HG03457 (cell line): ENCODE measurements at regions not wholly inside any gene's neighbourhood (a gene's known extent, or its start where the extent isn't known, plus 50 kb on each side); places are given as distances from the start of the nearest gene placed in this dataset.
"Not testable (repeated sequence)": the region's sequence is repeated elsewhere in the genome, so short reads cannot be mapped to it uniquely, and the experiment has no call there.

Experiments used
- ATAC-seq: cut with Tn5 transposase; IDR thresholded peaks from one replicate; pipeline ENCODE4 v1.9.1; 2021; ENCODE audit warnings: moderate number of reproducible peaks; ENCODE audit not compliant: unreplicated experiment

DNA sequence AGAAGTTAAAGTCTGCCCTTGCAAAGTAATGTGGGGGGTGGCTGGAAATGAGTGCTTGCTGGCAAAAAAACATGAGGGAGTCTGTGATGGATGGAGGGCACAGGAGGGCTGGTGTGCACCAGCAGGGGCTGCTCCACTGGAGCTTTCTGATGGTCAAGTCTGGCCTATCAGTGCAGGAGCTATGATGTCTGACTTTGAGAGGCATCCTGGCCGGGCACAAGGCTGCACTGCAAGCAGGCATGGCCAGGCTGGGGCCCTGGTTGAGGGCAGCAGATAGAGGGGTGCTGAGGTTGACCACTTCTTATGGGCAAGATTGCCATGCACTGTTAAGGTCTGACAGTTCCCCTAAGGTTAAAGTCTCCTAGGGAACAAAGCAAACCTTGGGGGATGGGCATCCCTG, 1140.2 kb downstream of the FAM133A start:
- ATAC-seq = no peak

DNA sequence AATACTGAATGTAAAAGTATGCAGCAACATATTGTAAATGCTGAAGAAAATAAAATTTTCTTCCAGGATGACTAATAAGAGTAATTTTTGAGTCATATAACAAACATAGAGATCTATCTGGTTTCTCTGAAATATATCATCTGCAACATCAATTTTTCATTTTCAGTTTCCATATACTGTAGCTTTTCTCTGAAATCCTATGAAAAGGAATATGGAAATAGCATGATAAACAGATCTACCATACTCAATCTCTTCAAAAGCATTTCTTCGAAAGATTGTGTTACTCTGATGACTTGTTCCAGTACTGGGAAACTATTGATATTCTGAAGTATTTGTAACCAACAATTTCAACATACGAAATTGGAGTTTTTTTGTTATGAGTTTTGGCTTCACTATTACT, 1156.7 kb downstream of the FAM133A start:
- no peak for ATAC-seq

DNA sequence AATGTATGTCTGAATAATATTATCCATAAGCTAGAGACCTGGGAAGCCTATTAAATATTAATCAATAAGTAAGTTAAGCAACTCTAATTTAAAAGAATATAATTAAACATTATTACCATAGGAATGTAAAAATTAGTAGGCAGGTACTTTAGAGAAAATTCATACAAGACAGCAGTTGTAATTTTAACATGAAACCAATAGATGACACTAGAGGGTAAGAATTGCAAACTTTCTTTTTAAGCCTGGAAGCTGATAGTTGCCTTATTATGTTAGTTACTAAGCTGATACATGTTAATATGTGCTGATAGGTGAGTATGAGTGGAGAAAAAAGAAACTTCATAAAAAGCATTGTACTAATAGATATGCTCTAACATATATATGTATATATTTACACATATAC, 1157.4 kb downstream of the FAM133A start:
- no peak for ATAC-seq

DNA sequence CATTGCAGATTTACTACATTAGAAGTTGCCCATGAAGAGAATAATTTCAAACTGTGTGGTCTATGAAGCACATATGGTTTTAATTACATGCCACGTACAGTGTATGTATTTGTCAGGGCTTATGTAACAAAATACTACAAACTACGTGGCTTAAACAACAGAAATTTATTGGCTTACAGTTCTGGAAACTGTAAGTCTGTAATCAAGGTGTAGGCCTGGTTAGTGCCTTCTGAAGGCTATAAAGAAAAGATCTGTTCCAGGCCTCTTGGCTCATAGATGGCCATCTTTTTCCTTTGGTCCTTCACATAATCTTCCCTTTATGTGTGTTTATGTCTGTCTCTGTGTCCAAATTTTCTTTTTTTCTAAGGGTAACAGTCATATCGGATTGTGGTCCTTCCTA, 1160.2 kb downstream of the FAM133A start:
- ATAC-seq = no peak

DNA sequence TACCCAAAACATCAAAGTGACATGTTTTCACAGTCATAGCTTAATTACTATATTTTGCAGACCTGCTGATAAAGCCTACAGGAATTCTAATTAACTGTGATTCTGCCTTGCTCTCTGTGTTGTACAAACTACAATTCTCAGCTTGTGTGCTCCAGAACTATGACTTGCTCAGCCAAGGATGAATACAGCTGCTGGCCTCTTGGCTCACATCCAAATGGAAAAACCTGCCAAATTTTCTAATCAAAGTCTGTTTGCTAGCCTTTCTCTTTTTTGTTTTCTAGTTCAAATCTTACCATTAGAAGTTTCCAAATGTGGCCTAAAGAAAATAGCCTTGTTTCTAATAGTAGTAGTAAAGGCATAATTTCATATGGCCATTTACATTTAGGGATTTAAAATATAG, 1176.8 kb downstream of the FAM133A start:
- no peak for ATAC-seq

DNA sequence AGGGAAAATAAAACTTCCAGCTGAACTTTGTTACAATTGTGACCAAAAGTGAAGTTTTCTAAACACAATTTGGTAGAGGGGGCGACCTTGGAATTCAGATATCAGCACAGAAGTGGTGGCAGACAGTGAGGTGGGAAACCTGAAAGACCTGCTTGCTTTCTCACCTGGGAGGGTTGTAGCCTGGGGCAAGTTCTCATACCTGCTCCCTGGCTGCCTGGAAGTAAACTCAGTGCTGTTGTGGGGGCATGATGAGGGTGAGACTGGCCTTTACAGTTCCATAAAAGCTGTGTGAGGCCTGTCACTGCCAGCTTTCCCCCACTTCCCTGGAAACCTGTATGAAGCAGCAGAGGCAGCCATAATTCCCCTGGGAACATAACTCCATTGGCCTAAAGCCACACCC, 1180.2 kb downstream of the FAM133A start:
- no peak for ATAC-seq

DNA sequence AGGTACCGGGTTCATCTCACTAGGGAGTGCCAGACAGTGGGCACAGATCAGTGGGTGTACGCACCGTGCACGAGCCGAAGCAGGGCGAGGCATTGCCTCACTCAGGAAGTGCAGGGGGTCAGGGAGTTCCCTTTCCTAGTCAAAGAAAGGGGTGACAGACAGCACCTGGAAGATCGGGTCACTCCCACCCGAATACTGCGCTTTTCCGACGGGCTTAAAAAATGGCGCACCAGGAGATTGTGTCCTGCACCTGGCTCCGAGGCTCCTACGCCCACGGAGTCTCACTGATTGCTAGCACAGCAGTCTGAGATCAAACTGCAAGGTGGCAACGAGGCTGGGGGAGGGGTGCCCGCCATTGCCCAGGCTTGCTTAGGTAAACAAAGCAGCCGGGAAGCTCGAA, 1188.5 kb downstream of the FAM133A start:
- ATAC-seq = not testable (repeated sequence)

DNA sequence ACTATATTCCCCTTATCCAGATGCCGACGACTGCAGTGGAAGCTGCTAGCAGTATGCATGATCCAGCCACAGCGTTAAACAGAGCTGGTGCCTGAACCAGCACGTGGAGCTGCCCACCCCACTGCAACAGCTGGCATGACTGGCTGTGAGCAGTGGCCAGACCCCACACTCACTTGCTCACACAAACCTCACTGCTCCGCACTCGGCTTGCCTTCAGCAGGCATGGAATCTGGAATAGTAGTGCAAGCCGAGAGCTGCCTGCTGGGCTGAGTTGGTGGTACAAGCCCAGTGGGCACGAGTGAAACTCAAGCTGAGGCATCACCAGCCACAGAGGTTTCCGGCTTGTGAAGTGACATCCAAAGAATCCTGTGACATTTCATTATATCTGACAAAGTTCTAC, 1197.6 kb downstream of the FAM133A start:
- ATAC-seq = no peak

DNA sequence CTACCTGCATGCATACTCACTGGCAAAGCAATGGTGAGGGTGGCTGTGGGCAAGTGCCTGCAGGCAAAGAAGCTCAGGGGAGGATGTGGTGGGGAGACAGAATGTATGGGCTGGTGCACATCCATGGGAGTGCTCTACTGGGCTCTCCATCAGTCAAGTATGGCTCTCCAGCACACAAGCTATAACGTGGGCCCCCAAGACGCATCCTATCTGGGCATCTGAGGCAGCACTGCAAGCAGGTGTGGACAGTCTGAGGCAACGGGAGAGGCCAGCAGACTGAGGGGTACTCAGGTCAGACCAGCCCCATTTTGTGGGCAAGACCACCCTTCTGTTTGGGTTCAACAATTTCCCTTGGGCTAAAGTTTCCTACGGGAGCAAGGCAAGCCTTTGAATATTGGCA, 1227.8 kb downstream of the FAM133A start:
- no peak for ATAC-seq

DNA sequence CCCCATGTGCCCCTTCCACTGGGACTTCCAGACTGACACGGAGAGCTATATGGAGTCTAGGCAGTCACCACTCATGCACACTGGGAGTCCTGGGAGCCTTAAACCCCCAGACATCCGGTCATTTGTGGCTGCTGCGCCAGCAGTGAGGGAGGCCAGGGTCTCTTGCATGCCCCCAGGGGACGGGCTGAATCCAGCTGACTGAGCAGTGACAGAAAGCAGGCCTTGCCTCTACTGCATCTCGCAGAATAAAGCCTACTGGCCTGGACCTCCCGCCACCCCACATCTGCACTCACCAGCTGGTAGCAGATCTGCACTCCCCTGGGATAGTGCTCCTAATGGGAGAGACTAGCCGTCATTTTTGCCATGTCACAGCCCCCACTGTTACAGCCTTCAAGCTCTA, 1234.2 kb downstream of the FAM133A start:
- ATAC-seq = no peak

DNA sequence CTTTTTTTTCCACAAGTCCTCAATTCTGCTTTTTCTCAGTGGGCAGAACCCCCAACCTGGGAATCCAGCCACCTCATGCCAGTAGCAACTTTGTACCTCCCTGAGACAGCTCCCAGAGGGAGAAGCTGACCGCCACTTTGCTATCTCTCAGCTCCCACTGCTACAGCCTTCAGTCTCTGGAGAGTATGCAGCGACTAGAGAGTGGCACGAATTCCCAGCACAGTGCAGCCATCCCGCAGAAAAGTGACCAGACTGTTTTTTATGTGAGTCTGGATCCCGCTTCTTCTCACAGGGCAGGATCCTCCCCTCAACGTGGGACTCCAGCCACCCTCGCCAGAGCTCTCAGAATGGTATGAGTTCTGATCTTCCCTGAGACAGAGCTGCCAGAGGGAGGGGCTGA, 1234.6 kb downstream of the FAM133A start:
- ATAC-seq = no peak

DNA sequence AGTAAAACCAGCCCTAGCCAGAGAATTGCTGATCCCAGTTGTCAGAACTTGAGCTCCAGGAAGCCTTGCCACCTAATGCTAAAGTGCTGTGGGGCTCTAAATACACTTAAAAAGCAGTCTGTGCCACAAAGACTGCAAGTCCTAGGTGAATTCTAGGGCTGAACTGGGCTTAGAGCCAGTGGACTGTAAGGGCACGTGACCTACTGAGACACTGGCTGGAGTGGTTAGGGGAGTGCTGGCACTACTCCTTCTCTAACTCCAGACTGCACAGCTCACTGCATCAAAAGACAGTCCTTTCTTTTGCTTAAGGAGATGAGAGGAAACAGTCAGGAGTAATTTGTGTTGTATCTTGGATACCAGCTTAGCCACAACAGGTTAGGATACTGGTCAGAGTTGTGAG, 1240.2 kb downstream of the FAM133A start:
- ATAC-seq = no peak

DNA sequence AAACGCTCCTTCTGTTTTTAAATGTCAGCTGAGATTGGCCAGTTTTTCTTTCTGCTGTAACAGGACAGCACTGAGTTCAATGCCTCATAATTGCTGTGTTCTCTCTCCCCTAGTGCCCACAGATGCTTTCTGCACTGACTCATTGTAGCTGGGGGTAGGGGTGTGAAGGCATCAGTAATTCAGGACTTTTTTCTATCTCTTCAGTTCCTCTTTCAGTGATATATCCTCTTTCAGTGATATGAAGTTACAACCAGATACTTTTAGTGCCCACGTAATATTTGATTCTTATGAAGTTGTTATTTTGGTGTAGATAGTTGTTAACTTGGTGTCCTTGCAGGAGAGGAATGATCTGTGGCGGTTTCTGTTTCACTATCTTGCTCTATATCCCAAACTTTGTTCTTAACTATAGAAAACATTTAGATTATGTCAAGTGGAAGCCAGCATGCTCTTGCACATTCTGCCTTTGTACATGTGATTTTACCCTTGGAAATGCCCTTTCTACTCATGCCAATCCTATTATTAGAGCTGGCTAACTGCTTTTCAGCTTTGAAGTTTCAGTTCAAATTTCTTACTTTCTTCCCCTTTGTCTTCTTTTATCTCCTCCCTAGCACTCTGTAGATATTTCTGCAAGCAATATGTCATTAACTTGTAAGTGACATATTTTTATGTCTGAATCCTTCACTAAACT, 1258.4 kb downstream of the FAM133A start:
- ATAC-seq = no peak

DNA sequence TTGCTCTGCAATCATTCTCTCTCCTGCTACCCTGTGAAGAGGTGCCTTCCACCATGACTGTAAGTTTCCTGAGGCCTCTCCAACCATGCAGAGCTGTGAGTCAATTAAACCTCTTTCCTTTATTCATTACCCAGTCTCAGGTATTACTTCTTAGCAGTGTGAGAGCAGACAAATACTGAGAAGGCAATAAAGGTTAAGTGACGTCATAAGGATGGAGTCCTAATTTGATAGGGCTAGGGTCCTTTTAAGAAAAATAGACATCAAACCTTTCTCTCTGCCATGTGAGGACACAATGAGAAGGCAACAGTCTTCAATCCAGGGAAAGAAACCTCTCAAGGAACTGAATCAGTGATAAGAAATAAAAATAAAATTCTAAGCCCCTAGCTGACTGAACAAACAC, 1262.7 kb downstream of the FAM133A start:
- no peak for ATAC-seq

DNA sequence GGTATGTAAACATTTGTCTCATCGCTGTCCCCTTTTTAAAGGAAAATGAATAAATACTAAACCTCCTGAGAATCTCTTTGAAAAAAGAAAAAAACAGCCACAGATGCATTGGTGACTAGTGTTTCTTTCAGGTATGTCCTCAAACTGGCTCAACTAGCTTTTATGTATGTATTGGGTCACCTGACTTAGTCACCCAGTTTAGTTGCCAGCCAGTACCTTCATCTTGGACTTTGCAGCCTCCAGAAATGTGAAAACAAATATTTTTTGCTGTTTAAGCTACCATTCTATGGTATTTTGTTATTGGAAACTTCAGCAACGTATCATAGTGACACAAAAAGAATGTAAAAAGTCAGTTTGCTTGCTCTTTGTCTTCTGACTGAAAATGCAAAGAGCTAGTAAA, 1263.5 kb downstream of the FAM133A start:
- no peak for ATAC-seq

DNA sequence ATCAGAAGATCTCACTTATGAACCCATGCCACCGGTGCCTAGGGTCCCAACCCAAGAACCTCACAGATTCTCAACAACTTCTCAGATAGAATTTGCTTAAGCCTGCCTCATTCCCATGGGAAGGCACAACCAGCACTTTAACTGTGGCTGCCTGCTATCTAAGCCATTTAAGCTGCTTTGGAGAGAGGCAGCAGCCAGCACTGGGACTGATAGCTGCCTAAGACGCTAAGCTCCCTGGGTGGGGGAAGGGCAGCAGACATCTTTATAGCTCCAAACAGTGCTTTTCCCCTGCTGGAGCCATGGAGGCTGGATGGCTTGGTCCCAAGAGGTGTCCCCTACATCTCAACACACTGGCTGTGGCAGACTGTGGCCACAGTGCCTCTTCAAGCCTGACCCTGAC, 1268.6 kb downstream of the FAM133A start:
- no peak for ATAC-seq

DNA sequence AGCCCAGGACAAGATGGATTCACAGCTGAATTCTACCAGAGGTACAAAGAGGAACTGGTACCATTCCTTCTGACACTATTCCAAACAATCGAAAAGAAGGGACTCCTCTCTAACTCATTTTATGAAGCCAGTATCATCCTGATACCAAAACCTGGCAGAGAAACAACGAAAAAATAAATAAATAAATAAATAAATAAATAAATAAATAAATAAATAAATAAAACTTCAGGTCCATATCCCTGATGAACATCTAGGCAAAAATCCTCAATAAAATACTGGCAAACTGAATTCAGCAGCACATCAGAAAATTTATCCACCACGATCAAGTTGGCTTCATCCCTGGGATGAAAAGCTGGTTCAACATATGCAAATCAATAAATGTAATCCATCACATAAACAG, 1272.1 kb downstream of the FAM133A start:
- ATAC-seq = not testable (repeated sequence)

DNA sequence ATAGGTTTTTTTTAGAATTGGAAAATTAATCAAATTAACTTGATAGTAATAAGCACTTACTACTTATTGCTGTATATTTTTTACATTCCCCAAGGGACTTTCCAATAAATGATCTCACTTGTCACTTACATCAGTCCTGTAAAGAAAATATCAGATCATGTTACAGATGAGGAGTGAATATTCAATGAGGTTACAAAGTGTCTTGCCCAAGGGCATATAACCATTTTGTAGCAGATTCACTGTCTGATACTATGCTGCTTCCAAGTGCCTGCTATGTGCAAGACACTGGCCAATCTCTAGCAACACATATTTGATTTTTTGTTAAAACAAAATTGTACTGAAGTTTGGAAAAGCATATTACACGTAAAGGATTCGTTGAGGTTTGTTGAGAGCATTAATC, 1287.7 kb downstream of the FAM133A start:
- no peak for ATAC-seq

DNA sequence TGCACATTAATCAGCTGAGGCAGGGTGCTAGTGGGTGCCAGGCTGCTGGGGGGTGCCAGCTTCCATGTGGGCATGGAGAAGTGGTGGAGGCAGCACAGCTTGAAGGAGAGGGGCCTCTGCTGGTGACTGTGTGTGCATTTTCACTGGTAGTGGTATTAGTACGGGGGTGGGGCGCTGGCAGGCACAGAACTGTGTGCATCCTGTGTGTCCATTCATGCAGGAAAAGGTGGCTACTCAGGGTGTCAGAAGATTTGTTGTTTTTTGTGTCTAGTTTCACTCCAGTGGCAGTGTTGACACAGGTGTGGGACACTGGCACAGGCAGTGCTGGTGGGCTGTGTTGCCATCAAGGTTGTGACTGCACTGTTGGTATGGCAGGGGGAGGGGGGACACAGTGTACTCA, 1303.6 kb downstream of the FAM133A start:
- no peak for ATAC-seq

DNA sequence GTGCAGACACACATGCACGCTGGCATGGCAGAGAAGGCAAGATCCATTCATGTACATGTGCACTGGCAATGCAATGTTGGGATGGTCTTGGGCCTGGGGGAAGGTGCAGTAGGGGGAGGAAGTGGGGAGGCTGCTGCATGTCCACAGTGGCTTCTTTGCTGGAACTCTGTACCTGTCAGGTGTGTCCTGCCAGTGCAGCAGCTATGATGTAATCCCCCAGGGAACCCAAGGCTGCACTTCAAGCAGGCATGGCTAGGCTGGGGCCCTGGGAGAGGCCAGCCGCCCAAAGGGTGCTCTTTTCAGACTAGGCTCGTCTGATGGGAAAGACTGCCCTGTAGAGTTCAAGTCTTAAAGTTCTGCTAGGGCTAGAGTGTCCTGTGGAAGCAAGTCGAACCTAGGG, 1304.0 kb downstream of the FAM133A start:
- no peak for ATAC-seq
